GM12878 (cell line): ENCODE measurements at regions not wholly inside any gene's neighbourhood (a gene's known extent, or its start where the extent isn't known, plus 50 kb on each side); places are given as distances from the start of the nearest gene placed in this dataset.

Experiments
- ATF3 ChIP-seq: IDR thresholded peaks from 2 replicates; pipeline ENCODE4 v1.6.1; 2011; ENCODE audit warnings: low read depth, mild to moderate bottlenecking, low read length, moderate library complexity, borderline replicate concordance; ENCODE audit errors: extremely low read depth
- CTCF ChIP-seq, 3 experiments: IDR thresholded peaks in 2 of 3; conservative IDR thresholded peaks in 1 of 3; 2 replicates each; pipeline ENCODE4 v1.5.1; 2011; ENCODE audit warnings: low read depth in 3 of 3, low read length in 3 of 3, mild to moderate bottlenecking in 3 of 3, control low read depth in 2 of 3, moderate library complexity in 2 of 3, inconsistent platforms in 1 of 3, mixed read lengths in 1 of 3; ENCODE audit not compliant: control insufficient read depth in 2 of 3, insufficient read depth in 1 of 3; ENCODE audit errors: extremely low read depth in 1 of 3
- E2F4 ChIP-seq: IDR thresholded peaks from 2 replicates; pipeline ENCODE4 v1.6.1; 2012; ENCODE audit warnings: low read depth, low read length, improper control_type of control experiment
- EZH2 ChIP-seq: IDR thresholded peaks from 2 replicates; pipeline ENCODE4 v1.6.1; 2012; ENCODE audit warnings: low read depth, mild to moderate bottlenecking, control low read depth, inconsistent platforms, low read length, borderline replicate concordance; ENCODE audit not compliant: control insufficient read depth
- JUND ChIP-seq: IDR thresholded peaks from 2 replicates; pipeline ENCODE4 v1.6.1; 2012; ENCODE audit warnings: low read depth, mild to moderate bottlenecking, low read length, improper control_type of control experiment, moderate library complexity
- MAX ChIP-seq: IDR thresholded peaks from 2 replicates; pipeline ENCODE4 v1.6.1; 2012; ENCODE audit warnings: low read depth, low read length, improper control_type of control experiment
- POLR2A ChIP-seq: IDR thresholded peaks from 2 replicates; pipeline ENCODE4 v1.6.1; 2011; ENCODE audit warnings: low read depth, mild to moderate bottlenecking, low read length
- POLR2AphosphoS5 ChIP-seq: IDR thresholded peaks from 2 replicates; pipeline ENCODE4 v1.6.1; 2011; ENCODE audit warnings: mild to moderate bottlenecking, low read length, inconsistent platforms
- RAD21 ChIP-seq: IDR thresholded peaks from 2 replicates; pipeline ENCODE4 v1.6.1; 2011; ENCODE audit warnings: mild to moderate bottlenecking, low read depth, low read length, moderate library complexity; ENCODE audit not compliant: insufficient read depth
- REST ChIP-seq: IDR thresholded peaks from 2 replicates; pipeline ENCODE4 v1.6.1; 2012; ENCODE audit warnings: mild to moderate bottlenecking, low read depth, low read length
- TCF12 ChIP-seq: IDR thresholded peaks from 2 replicates; pipeline ENCODE4 v1.6.1; 2011; ENCODE audit warnings: low read depth, mild to moderate bottlenecking, low read length
- TF ChIP-seq, protein P1 (sequence below): fragments of 450-650 bp; IDR thresholded peaks from 2 replicates; pipeline ENCODE4 v1.6.1; 2017; ENCODE audit warnings: mild to moderate bottlenecking

DNA sequence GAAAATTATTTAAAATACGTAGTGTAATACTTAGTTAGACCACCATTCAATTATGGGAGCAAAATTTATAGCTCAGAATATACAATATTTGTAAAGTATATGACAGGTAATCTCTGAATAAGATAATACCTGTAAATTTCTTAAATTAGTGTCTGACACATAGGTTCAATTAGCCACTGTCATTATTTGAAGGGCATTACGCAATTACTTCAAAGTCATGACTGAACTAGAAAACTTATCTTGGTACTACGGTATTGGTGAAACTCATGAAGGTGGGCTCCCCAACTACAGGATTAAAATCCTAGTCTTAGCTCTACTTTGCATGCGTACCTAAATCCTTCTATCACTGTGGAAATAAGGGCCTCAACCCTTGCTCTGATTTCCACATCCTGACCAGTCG lies 860.7 kb downstream of the PCDH19 start:
- TF ChIP-seq, protein P1, sequence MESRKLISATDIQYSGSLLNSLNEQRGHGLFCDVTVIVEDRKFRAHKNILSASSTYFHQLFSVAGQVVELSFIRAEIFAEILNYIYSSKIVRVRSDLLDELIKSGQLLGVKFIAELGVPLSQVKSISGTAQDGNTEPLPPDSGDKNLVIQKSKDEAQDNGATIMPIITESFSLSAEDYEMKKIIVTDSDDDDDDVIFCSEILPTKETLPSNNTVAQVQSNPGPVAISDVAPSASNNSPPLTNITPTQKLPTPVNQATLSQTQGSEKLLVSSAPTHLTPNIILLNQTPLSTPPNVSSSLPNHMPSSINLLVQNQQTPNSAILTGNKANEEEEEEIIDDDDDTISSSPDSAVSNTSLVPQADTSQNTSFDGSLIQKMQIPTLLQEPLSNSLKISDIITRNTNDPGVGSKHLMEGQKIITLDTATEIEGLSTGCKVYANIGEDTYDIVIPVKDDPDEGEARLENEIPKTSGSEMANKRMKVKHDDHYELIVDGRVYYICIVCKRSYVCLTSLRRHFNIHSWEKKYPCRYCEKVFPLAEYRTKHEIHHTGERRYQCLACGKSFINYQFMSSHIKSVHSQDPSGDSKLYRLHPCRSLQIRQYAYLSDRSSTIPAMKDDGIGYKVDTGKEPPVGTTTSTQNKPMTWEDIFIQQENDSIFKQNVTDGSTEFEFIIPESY, result no peak
- TF ChIP-seq ATF3 (no peak), TCF12 (no peak), POLR2A (no peak), RAD21 (no peak), CTCF (IDR thresholded peaks at IDR 0.05 in 2 of 3, conservative IDR thresholded peaks at IDR 0.05 in 1 of 3; ENCODE audit: control insufficient read depth in 2 of 3, extremely low read depth in 1 of 3, insufficient read depth in 1 of 3, low read depth in 3 of 3, low read length in 3 of 3) (no peak), EZH2 (no peak), REST (no peak), POLR2AphosphoS5 (no peak), MAX (no peak), JUND (no peak), E2F4 (no peak)
